ENCODE measurements at regions not wholly inside any gene's neighbourhood (a gene's known extent, or its start where the extent isn't known, plus 50 kb on each side); places are given as distances from the start of the nearest gene placed in this dataset.

DNA sequence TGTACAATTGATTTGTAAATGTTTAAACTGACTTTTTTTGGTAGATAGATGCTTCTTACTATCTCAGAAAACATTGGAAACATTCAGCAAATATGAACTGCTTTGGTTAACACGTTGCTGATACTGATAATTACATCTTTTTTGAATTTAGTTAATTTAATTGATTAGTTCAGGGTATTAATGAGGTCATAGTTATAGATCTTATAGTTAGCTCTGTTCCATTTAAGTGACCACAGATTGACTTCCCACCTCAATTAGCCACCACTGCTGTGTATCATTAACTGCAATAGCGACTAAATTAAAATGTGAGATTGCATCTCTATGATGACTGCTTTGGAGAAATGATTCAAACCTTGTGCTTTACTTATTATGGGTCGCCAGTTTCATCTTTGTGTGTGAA lies 407.1 kb upstream of the EDIL3 start:
- DNase-seq (ENCODE audit: low read depth, low spot score) (no peak), FAIRE-seq (no peak), ATAC-seq (no peak)
- in situ Hi-C loops (cut with MboI) (no loop called here), intact Hi-C loops (cut with micrococcal nuclease; ENCODE audit: unreplicated experiment) (no loop called here)
- ChIA-PET SMC1A (ENCODE audit: uncharacterized antibody, unreplicated experiment) (interaction anchor here (0.8 kb wide), 1 partner anchor 51 kb away, joined by 3 read pairs; no protein-coding TSS in a partner anchor), POLR2A (no interaction called here), RAD21 (ENCODE audit: unreplicated experiment) (no interaction called here), CTCF (no interaction called here)
- Histone ChIP-seq H3K4me1 (ENCODE audit: control insufficient read depth, insufficient read depth, low read length) (no peaks in the 10 kb centered on the region), H3K27me3 (replicated peaks in 1 of 2; ENCODE audit: control insufficient read depth in 2 of 2, insufficient read depth in 2 of 2, low read length in 1 of 2) (no peaks in the 10 kb centered on the region), H3K79me2 (ENCODE audit: control insufficient read depth, insufficient read depth, low read length) (no peaks in the 10 kb centered on the region), H3K4me2 (ENCODE audit: control insufficient read depth, insufficient read depth) (no peak overlapping the region), H3K27ac (ENCODE audit: control insufficient read depth, insufficient read depth) (no peak overlapping the region), H3K9ac (ENCODE audit: control insufficient read depth, insufficient read depth, low read length) (no peak overlapping the region), H3K4me3 (no peak overlapping the region), H3K9me3 (replicated peaks; ENCODE audit: control insufficient read depth, insufficient read depth, low read length) (no peaks in the 10 kb centered on the region), H3K36me3 (ENCODE audit: control insufficient read depth in 2 of 2, insufficient read depth in 2 of 2, low read length in 1 of 2) (no peaks in the 10 kb centered on the region), H4K20me1 (ENCODE audit: control insufficient read depth, insufficient read depth) (no peaks in the 10 kb centered on the region), H2AFZ (ENCODE audit: control insufficient read depth, low read depth, low read length) (no peak overlapping the region)
- no TSS peak for BruUV-seq (replicated peaks)
- WGBS (ENCODE audit: insufficient coverage, insufficient replicate concordance, low lambda C conversion rate, missing lambda C conversion rate) = 13% methylated on average over 3 of the region's 3 CpGs
- TF ChIP-seq SMARCA5 (IDR thresholded peaks at IDR 0.05) (no peak), ATF7 (IDR thresholded peaks at IDR 0.05; ENCODE audit: low read depth) (peak; percentile 57), MTA2 (IDR thresholded peaks at IDR 0.05; ENCODE audit: low read depth) (peak; percentile 73)

DNA sequence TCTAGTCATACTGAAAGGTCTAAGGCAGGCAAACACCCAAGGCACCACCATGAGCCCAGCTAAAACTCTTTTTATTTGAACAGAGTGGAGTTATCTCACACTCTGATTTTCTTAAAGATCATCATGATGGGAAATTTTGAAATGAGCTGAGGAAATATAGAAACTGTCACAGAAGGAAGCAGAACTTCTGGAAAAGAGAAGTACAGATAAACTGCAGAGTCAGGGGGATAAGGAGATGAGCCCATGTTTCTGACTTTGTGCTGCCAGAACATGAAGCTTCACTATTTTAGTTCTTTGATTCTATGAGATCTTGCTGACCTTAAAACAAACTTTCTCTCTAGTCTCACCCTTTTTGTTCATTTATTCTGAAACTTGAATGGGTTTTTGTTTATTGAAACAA lies 406.5 kb upstream of the EDIL3 start:
- no peak overlapping the region for H2AFZ ChIP-seq (ENCODE audit: control insufficient read depth, low read depth, low read length)
- H3K9ac ChIP-seq (ENCODE audit: control insufficient read depth, insufficient read depth, low read length) = no peak overlapping the region
- no peaks in the 10 kb centered on the region for H3K36me3 ChIP-seq (ENCODE audit: control insufficient read depth in 2 of 2, insufficient read depth in 2 of 2, low read length in 1 of 2)
- RAD21 ChIA-PET (ENCODE audit: unreplicated experiment) = no interaction called here
- peak; percentile 68 for ATAC-seq
- H3K27ac ChIP-seq (ENCODE audit: control insufficient read depth, insufficient read depth) = no peak overlapping the region
- intact Hi-C loops (cut with micrococcal nuclease; ENCODE audit: unreplicated experiment) = no loop called here
- no peaks in the 10 kb centered on the region for H3K27me3 ChIP-seq (replicated peaks in 1 of 2; ENCODE audit: control insufficient read depth in 2 of 2, insufficient read depth in 2 of 2, low read length in 1 of 2)
- no peak overlapping the region for H3K4me3 ChIP-seq
- DNase-seq (ENCODE audit: low read depth, low spot score) = no peak
- SMC1A ChIA-PET (ENCODE audit: uncharacterized antibody, unreplicated experiment) = interaction anchor here (0.8 kb wide), 1 partner anchor 51 kb away, joined by 3 read pairs; no protein-coding TSS in a partner anchor
- no peaks in the 10 kb centered on the region for H3K9me3 ChIP-seq (replicated peaks; ENCODE audit: control insufficient read depth, insufficient read depth, low read length)
- in situ Hi-C loops (cut with MboI) = no loop called here
- H3K4me2 ChIP-seq (ENCODE audit: control insufficient read depth, insufficient read depth) = no peak overlapping the region
- POLR2A ChIA-PET = no interaction called here
- no TSS peak for BruUV-seq (replicated peaks)
- no peaks in the 10 kb centered on the region for H4K20me1 ChIP-seq (ENCODE audit: control insufficient read depth, insufficient read depth)
- H3K79me2 ChIP-seq (ENCODE audit: control insufficient read depth, insufficient read depth, low read length) = no peaks in the 10 kb centered on the region
- no peaks in the 10 kb centered on the region for H3K4me1 ChIP-seq (ENCODE audit: control insufficient read depth, insufficient read depth, low read length)
- CTCF ChIA-PET = no interaction called here
- FAIRE-seq = no peak
- TF ChIP-seq NFIC (IDR thresholded peaks at IDR 0.05; ENCODE audit: low read depth, low read length) = no peak
- no peak for TF ChIP-seq PML (IDR thresholded peaks at IDR 0.05; ENCODE audit: low read length)
- TF ChIP-seq MYC (IDR thresholded peaks at IDR 0.05; ENCODE audit: insufficient read depth, insufficient read length, insufficient replicate concordance, low read length, severe bottlenecking) = no peak
- TF ChIP-seq SUPT20H (IDR thresholded peaks at IDR 0.05; ENCODE audit: borderline replicate concordance, control insufficient read depth, low read depth, low read length) = no peak
- no peak for TF ChIP-seq CREB1 (IDR thresholded peaks at IDR 0.05; ENCODE audit: low read depth)
- TF ChIP-seq HCFC1 (IDR thresholded peaks at IDR 0.05; ENCODE audit: low read length) = no peak
- no peak for TF ChIP-seq ASH2L (IDR thresholded peaks at IDR 0.05; ENCODE audit: borderline replicate concordance, low read depth)
- TF ChIP-seq DPF2 (IDR thresholded peaks at IDR 0.05) = no peak
- TF ChIP-seq ATF7 (IDR thresholded peaks at IDR 0.05; ENCODE audit: low read depth) = no peak
- TF ChIP-seq TCF7 (IDR thresholded peaks at IDR 0.05; ENCODE audit: borderline replicate concordance) = no peak
- TF ChIP-seq NFYB (IDR thresholded peaks at IDR 0.05; ENCODE audit: insufficient read depth, low read depth, low read length) = no peak
- TF ChIP-seq SP1 (IDR thresholded peaks at IDR 0.05; ENCODE audit: low read depth, low read length) = no peak
- TF ChIP-seq, protein P1, sequence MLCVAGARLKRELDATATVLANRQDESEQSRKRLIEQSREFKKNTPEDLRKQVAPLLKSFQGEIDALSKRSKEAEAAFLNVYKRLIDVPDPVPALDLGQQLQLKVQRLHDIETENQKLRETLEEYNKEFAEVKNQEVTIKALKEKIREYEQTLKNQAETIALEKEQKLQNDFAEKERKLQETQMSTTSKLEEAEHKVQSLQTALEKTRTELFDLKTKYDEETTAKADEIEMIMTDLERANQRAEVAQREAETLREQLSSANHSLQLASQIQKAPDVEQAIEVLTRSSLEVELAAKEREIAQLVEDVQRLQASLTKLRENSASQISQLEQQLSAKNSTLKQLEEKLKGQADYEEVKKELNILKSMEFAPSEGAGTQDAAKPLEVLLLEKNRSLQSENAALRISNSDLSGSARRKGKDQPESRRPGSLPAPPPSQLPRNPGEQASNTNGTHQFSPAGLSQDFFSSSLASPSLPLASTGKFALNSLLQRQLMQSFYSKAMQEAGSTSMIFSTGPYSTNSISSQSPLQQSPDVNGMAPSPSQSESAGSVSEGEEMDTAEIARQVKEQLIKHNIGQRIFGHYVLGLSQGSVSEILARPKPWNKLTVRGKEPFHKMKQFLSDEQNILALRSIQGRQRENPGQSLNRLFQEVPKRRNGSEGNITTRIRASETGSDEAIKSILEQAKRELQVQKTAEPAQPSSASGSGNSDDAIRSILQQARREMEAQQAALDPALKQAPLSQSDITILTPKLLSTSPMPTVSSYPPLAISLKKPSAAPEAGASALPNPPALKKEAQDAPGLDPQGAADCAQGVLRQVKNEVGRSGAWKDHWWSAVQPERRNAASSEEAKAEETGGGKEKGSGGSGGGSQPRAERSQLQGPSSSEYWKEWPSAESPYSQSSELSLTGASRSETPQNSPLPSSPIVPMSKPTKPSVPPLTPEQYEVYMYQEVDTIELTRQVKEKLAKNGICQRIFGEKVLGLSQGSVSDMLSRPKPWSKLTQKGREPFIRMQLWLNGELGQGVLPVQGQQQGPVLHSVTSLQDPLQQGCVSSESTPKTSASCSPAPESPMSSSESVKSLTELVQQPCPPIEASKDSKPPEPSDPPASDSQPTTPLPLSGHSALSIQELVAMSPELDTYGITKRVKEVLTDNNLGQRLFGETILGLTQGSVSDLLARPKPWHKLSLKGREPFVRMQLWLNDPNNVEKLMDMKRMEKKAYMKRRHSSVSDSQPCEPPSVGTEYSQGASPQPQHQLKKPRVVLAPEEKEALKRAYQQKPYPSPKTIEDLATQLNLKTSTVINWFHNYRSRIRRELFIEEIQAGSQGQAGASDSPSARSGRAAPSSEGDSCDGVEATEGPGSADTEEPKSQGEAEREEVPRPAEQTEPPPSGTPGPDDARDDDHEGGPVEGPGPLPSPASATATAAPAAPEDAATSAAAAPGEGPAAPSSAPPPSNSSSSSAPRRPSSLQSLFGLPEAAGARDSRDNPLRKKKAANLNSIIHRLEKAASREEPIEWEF (IDR thresholded peaks at IDR 0.05; ENCODE audit: insufficient replicate concordance, low read depth, low read length) = no peak
- TF ChIP-seq HDAC2 (IDR thresholded peaks at IDR 0.05) = no peak
- TF ChIP-seq SREBF1 (IDR thresholded peaks at IDR 0.05; ENCODE audit: low read length) = no peak
